Left ventricle myocardium superior (tissue), 1 donor: ENCODE measurements at regions not wholly inside any gene's neighbourhood (a gene's known extent, or its start where the extent isn't known, plus 50 kb on each side); places are given as distances from the start of the nearest gene placed in this dataset.
"Not testable (repeated sequence)": the region's sequence is repeated elsewhere in the genome, so short reads cannot be mapped to it uniquely, and the experiment has no call there.

Experiments used
- ATAC-seq: fragments of 200-7000 bp; cut with Tn5 transposase; one replicate; pipeline ENCODE4 v1.9.1; 2020; ENCODE audit warnings: mild to moderate bottlenecking, moderate library complexity
- DNase-seq: peaks from one replicate; pipeline ENCODE4 v3.0.0-alpha.2; 2020
- intact Hi-C: fragments of 100-400 bp; cut with micrococcal nuclease; formaldehyde crosslinking; loops from one replicate; pipeline ENCODE4 v1.11.0; 2022
- donor health status: DM: no; HTN: yes; CAD: no; lungs with severe emphysema.

DNA sequence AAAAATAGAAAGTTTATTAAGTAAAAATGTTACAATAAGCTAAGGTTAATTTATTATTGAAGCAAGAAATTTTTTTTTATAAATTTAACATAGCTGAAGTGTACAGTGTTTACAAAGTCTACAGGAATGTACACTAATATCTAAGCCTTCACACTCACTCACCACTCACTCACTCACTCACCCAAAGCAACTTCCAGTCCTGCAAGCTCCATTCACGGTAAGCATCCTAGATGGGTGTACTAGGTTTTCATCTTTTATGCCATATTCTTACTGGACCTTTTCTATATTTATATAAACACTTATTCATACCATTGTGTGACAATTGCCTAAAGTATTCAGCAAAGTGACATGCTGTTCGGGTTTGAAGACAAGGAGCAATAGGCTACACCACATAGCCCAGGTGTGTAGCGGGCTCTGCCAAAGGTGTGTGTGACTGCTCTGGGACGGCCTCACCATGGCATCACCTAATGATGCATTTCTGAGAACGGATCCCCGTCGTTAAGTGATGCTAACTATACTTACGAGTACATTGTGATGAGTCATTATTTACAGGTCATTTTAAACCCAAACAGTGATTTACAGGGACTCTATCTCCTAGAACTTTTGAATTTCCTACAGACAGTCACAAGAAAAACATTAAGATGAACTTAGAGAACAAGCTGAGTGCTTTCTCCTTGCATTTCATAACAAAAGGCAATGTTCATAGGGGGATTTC, 76.3 kb upstream of the ID2 start:
- ATAC-seq (no peak), DNase-seq (no peak)
- intact Hi-C loops: no loop called here

DNA sequence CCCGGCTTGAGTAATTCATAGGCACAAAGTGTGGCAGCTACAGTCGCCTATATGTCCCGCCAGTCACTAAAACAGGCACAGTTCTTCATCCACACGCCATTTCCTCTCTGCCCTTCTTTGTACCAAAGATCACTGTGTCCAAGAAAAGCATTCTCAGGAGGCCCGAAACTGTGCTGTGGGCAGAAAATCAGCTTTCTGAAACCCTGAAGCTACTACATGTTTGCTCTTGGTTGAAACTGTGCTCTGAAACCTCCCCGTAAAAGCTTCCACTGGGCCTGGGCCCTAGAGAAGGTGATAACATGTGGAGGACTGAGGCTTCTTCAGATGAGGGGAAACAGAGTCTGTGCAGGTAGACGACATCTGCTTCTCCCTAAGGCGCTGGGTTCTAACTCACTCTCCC, 75.6 kb upstream of the ID2 start:
- ATAC-seq: no peak
- intact Hi-C loops: no loop called here
- DNase-seq: no peak

DNA sequence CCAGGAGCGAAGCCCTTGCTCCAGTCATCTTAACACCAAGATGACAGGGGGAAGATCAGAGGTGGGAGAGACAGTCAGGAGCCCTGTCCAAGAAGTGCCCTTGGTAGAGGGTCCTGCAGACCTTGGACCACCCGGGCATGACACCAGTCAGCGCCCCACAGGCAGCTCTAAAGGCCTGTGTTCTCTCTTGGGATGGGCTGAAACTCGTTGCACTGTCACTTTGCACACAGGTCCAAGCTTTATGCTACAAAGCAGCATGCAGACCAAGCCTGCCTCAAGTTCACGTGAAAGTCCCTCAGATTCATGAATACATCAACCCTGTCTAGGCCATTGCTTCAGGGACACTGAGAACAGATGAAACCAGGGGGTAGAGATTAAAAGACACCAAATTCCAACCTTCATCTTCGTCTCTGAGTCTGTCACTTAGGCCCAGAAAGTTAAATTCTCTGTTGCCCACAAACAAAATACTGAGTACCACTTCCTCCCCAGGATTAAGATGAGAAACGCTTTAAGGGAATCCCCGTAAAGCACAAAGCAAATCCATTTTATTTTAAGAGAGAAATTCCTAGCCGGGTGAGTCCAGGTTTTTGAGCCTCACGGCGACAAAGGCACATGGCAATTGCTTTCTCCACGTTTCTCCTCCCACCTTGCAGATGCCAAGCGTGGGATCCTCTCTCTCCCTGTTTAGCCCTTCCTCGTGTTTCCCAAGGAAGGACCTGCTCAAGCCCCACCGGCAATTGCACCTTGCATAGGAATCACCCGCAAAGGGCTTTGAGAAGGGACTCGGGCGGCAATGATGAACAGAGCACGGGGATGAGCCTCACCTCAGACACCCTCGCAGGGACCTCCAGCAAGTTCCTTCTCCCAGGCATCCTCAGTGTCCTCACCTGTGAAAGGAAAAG, 75.0 kb upstream of the ID2 start:
- intact Hi-C loops: no loop called here
- DNase-seq: no peak
- no peak for ATAC-seq

DNA sequence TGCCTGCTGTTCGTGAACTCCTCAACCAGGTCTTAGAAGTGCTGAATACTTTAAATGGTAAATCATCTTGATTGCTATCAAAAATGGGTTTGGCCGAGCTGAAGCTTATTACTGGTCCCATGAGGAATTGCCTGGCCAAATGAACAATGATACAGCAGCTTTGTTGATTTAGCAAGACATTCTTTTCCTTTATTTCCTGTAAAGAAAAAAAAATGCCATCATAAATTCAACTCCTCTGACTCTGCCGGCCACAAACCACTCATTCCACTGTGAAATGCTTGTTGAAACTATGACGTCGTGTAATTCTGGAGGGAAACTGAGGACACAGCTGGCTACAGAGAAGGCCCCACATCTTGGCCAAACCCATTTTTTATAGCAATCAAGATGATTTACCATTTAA, 74.2 kb upstream of the ID2 start:
- no peak for ATAC-seq
- DNase-seq: no peak
- intact Hi-C loops: no loop called here

DNA sequence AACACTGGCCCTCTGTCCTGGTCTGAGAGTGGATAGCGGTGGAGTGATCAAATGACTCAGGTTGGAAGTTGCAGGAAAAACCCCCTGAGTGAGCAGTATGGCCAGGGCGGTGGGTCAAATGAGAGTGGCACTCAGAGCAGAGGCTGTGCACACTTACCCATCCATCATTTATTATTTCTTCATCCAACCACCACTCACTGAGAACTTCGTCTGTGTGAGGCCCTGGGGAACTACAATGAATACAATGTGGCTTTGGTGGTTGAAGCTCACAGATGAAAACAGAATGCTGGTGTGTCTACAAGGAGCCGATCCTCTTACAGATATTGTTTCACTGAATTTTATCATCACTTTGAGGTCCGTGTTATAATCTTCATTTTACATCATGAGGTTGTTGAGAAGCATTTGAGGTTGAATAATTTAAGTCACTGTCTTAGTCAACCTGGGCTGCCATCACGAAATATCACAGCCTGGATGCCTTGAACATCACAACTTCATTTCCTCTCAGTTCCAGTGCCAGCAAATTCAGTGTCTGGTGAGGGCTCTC, 73.4 kb upstream of the ID2 start:
- no peak for ATAC-seq
- no peak for DNase-seq
- intact Hi-C loops: no loop called here

DNA sequence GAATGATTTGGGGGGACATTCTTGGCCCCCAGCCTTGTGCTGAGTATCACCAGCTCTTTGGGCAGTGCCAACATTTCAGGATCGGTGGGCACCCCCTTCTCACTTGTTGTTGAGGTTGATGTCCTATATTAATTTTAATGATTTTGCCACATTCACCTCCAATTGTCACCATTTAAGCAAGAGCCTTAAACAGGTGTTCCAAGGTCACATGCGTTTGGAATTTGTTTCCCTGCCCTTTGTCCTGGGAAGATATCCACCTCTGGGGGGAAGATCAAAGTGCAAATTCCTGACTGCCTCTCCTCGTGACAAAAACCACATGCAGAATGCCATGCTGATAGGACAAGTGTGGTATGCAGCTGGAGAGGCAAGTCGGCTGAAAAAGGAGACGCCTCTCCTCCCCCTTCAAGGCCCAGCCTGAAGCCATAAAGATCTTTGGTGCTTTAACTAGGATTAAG, 72.5 kb upstream of the ID2 start:
- no peak for DNase-seq
- peak; percentile 79 for ATAC-seq
- intact Hi-C loops: no loop called here

DNA sequence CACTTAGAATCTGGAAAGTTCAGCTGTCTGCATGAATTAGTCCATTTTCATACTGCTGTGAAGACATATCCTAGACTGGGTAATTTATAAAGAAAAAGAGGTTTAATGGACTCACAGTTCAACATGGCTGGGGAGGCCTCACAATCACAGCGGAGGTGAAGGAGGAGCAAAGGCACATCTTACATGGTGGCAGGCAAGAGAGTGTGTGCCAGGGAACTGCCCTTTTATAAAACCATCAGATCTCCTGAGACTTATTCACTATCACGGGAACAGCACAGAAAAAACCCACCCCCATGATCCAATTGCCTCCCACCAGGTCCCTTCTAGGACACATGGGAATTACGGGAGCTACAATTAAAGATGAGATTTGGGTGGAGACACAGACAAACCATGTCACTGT, 71.1 kb upstream of the ID2 start:
- ATAC-seq, intact Hi-C loops, DNase-seq: not testable (repeated sequence)

DNA sequence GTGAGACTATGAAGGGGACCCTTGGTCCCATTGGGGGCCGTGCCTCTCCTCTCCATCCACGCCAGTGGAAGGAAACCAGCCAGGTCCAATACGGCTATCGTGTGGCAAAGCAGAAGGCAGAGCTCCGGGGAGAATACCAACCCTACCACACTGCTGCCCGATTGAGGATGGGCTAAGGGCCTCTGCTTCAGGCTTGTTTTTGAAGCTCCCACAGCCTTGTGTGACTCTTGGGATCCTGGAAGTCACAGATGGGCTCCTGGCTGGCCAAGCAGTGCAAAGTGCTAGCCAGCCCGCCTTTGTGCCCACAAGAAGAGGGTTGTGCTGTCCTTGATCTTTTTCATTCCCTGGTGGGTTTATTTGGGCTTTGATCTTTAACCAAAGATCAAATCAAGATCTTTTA, 70.6 kb upstream of the ID2 start:
- ATAC-seq (no peak), DNase-seq (no peak)
- intact Hi-C loops: no loop called here

DNA sequence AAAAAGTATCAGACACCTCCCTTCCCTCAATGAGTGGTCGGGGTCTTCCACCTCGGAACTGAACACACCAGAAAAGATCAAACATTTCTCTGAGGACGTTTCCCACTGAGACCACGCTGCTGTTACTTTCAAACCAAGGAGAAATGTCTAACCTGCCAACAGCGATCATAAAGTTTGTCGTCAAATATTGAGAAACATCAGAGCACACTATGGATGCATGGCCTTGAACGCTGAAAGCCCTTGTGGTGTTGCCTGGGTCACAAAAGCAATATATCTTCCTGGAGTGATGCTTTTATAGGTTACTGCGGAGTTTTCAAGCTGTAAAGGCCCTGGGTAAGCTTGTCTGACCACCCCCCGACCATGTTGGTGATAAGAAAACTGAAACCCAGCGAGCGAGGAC, 70.2 kb upstream of the ID2 start:
- ATAC-seq: no peak
- intact Hi-C loops: no loop called here
- DNase-seq: no peak

DNA sequence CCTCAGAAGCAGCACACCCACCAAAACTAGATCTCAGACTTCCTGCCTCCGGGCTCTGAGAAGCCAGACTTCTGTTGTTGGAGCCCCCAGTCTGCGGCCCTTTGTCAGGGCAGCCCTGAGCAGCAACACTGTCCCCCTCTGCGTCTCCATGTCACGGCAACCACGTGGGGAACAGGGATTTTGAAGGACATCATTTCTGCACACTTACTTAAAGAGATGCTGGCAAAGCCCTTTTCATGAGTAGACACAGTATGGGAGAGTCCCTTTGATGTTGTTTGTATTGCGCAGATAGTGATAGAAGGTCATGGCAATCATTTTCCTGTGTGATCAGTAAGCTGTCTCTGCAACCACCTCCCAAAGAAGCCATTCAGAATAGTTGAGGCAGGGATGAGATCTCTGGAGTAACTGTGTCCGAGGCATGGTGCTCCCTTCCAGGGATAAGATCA, 69.1 kb upstream of the ID2 start:
- intact Hi-C loops: no loop called here
- no peak for ATAC-seq
- no peak for DNase-seq

DNA sequence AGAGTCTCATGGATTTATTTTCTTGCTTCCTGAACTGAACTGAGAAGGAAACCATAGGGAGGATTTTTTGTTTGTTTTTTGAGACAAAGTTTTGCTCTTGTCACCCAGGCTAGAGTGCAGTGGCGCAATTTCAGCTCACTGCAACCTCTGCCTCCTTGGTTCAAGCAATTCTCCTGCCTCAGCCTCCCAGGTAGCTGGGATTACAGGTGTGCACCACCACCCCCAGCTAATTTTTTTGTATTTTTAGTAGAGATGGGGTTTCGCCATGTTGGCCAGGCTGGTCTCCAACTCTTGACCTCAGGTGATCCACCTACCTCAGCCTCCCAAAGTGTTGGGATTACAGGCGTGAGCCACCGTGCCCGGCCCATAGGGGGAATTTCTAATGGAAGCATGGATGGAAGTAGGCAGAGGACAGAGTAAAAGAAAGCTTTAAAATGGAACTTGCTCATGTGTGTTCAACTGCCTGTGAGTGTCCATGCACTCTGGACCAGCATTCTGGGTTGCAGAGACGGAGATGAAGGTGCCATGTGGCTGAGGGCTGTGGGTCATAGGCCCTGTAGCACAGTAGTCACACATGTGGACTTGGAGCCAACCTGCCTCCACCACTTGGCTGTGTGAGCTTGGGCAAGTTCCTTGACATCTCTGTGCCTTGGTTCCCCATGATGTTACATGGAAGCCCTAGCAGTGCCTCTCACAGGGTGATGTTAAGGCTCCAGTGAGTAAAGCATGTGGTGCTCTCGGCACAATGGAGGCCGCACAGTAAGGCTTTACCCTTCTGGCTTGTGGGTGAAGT, 68.5 kb upstream of the ID2 start:
- DNase-seq, intact Hi-C loops, ATAC-seq: not testable (repeated sequence)

DNA sequence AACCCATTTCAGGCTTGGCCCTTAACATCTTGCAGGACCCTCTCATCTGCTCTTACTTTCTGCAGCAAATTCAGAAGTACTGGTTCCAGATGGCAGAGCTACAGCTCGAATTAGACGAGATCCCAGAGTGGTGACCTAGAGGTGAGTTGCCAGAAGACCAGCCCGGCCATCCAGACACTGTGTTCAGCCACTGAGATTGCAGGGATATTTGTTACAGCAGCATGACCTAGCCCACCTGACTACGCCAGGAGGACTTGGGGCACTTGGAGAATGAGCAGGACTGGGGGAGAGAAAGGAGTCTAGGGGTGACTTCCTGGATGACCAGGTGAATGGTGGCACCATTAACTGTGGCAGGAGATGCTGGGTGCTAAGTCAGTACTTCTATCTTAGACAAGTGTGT, 67.2 kb upstream of the ID2 start:
- ATAC-seq: no peak
- intact Hi-C loops: no loop called here
- DNase-seq: no peak

DNA sequence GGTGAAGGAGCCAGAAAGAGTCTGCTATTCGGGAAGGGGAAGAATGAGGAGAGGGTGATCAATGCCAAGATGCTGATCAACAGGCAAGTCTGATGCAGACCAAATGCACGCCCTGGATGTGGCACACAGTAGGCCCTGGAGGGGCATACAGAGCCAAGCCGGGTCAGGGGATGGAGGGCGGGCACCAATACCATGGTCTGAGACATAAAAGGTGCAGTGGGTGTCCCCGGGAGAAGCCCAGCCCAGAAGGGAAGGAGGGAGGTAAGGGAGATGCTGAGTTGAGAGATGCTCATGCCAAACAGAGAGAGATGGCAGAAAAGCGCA, 66.6 kb upstream of the ID2 start:
- intact Hi-C loops: no loop called here

DNA sequence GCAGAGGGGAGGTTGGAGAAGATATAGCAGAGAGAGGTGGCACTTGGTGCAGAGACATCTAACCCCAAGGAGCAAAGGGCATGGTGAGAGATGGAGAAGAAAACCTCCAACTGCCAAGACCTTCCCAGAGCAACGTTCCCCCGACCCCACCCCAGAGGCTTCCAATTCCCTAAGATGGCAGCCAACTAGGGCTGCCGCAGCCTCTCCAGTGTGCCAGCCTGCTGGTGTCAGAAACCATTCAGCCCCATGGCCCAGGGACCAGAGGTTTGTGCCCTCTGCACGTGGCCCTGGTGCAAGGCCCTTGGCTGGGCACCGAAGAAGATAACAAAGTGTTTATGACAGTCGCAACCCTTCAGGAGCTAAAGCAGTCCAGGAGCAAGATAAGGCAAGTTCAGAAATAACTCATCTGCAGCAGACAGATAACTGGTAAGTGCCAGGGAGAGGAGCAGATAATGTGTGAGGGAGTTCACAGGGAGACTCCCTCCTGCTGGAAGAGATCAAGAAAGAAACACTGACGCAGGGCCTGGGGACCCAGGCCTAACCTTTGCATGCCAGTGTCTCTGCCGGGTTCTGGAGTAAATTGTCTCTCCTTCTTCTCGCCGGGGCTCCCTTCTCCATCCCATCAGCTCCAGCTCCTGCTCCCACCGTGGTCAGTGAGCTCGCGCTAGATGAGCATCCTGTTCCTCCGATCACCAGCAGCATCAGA, 66.1 kb upstream of the ID2 start:
- ATAC-seq: peak; percentile 95
- intact Hi-C loops: no loop called here
- peak; percentile 52 for DNase-seq

More for the DNA sequence above, 66.6 kb upstream of the ID2 start:
- ATAC-seq: no peak
- DNase-seq: no peak

DNA sequence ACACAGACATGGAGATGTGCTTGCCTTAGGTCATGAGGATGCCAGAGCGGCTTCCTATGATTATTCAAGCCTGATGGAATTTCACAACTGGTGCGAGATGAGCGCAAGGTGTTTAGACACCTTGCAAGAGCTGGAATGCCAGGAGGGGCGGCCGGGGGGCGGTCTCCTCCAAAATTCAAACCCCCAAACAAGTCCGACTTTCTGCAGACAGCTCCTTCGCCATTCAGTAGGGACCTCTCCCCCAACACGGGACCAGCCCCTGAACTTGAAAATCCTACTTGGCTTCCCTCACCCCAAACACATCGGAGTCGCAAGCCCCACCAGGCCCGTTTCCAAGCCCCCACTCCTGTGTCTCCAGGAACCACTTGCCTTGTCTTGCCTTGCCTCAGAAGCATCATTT, 64.8 kb upstream of the ID2 start:
- no peak for DNase-seq

DNA sequence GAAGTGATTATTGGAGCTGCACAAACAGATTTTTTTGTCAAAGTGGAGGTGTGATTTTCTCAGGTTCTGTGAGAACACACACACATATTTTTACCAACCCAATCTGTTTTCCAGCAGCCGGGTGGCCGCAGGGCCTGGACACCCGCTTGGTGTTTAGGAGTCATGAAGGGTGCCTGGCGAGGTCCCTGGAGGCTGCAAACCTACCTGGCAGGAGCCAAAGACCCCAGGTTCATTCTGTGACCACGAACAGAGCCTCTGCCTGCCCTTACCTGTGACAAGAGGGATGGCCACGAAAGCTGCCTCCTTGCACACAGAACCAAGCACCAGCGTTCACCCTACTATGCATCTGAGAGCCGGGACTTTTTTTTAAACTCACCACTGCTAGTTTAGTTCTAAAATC, 64.3 kb upstream of the ID2 start:
- DNase-seq (no peak), ATAC-seq (no peak)
- intact Hi-C loops: no loop called here

More for the DNA sequence above, 64.8 kb upstream of the ID2 start:
- no peak for ATAC-seq
- intact Hi-C loops: no loop called here

DNA sequence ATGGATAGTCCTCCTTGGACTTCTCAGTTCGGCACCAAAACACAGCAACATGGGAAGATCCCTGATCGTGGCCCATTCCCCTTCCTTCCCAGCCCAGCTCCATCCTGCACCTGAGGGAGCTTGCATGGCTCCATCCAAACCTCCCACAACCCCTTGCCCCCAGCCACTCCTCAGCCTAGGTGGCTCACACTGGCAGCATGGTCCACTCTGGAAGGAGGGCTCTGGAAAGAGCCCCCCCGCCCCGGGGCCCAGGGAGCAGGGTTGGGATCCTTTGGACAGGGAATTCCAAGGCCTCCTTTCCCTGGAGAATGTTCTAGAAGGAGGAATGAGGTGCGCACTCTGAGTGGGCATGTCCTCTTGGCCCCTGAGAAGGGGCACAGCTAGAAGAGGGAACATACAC, 62.8 kb upstream of the ID2 start:
- no peak for ATAC-seq
- intact Hi-C loops: no loop called here
- DNase-seq: no peak

DNA sequence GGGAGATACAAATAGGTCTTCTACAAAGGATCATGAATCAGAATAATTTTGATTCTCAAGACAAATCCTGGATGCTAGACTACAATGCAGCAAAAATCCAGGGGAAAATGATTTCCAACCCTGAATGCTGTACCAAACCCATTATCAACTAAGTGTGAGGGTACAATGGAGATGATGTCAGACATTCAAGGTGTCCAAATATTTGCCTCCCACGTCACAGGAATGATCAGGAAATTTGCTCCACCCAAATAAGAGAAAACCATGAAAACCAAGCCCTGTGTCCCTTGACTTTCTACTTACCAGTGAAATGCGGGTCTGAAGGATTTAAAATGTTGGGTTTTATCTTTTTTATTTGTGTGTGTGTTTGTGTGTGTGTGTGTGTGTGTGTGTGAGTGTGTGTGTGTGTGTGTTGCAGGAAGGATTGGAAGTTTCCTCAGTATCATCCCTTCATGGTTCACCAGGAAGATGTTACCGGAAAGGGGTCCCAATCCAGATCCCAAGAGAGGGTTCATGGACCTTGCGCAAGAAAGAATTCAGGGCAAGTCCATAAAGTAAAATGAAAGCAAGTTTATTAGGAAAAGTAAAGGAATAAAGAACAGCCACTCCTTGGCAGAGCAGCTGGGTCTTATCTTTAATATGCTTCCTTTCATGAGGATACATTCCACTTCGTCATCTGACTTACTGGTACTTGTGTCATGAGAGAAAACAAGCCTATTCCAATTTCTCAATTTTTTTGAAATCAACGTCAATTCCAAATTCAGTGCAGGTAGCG, 61.1 kb upstream of the ID2 start:
- no peak for DNase-seq
- intact Hi-C loops: no loop called here
- ATAC-seq: peak; percentile 70
